K562 (cell line): ENCODE measurements at regions not wholly inside any gene's neighbourhood (a gene's known extent, or its start where the extent isn't known, plus 50 kb on each side); places are given as distances from the start of the nearest gene placed in this dataset.

Experiments
- CTCF ChIP-seq, 3 experiments: IDR thresholded peaks in 2 of 3; conservative IDR thresholded peaks in 1 of 3; 2 replicates each; pipeline ENCODE4 v1.5.1; 2011 to 2012; ENCODE audit warnings: low read length in 3 of 3, mild to moderate bottlenecking in 3 of 3, control low read depth in 2 of 3, improper control_type of control experiment in 1 of 3, inconsistent platforms in 1 of 3, low read depth in 1 of 3, mixed read lengths in 1 of 3, moderate library complexity in 1 of 3; ENCODE audit not compliant: insufficient read depth in 2 of 3
- EP400 ChIP-seq: fragments of 450-650 bp; IDR thresholded peaks from 2 replicates; pipeline ENCODE4 v1.6.1; 2017; ENCODE audit warnings: antibody characterized with exemption, mild to moderate bottlenecking, moderate library complexity
- GATAD2A ChIP-seq: fragments of 450-650 bp; IDR thresholded peaks from 2 replicates; pipeline ENCODE4 v1.6.1; 2017
- KDM1A ChIP-seq, 2 experiments: fragments of 450-650 bp; IDR thresholded peaks; 2 replicates each; pipeline ENCODE4 v1.6.1; 2016; ENCODE audit warnings: mild to moderate bottlenecking in 2 of 2
- NFYB ChIP-seq: IDR thresholded peaks from 2 replicates; pipeline ENCODE4 v1.6.1; 2011; ENCODE audit warnings: mild to moderate bottlenecking, moderate library complexity; ENCODE audit not compliant: insufficient read length; ENCODE audit errors: extremely low read depth
- POLR2A ChIP-seq: fragments of 450-650 bp; conservative IDR thresholded peaks from 2 replicates; pipeline ENCODE4 v1.6.1; 2016
- POLR2AphosphoS5 ChIP-seq: IDR thresholded peaks from 2 replicates; pipeline ENCODE4 v1.6.1; 2011; ENCODE audit warnings: mild to moderate bottlenecking, low read depth, low read length, moderate library complexity; ENCODE audit not compliant: control insufficient read depth, insufficient read depth
- SREBF2 ChIP-seq: sonication (generic); formaldehyde crosslinking; IDR thresholded peaks from 2 replicates; pipeline ENCODE4 v1.4.0; 2020; ENCODE audit warnings: mild to moderate bottlenecking, missing genetic modification reagents
- TEAD4 ChIP-seq, 2 experiments: sonication (generic) in 1 of 2; formaldehyde crosslinking in 1 of 2; IDR thresholded peaks; 2 replicates each; pipeline versions ENCODE4 v1.6.1 to v1.8.0; 2012 to 2022; ENCODE audit warnings: borderline replicate concordance in 1 of 2, inconsistent platforms in 1 of 2, low read length in 1 of 2, mild to moderate bottlenecking in 1 of 2, missing genetic modification reagents in 1 of 2
- TFAM ChIP-seq: fragments of 250-450 bp; sonication (Bioruptor Pico); conservative IDR thresholded peaks from 2 replicates; pipeline ENCODE4 v1.5.0; 2021; ENCODE audit warnings: mild to moderate bottlenecking, moderate library complexity
- ZNF696 ChIP-seq: fragments of 250-450 bp; sonication (Bioruptor Pico); conservative IDR thresholded peaks from 2 replicates; pipeline ENCODE4 v1.4.0; 2020; ENCODE audit warnings: mild to moderate bottlenecking, moderate library complexity

- no peak for TF ChIP-seq ZNF696 (CRISPR knock-in tag)
- TF ChIP-seq POLR2AphosphoS5: no peak
- TF ChIP-seq POLR2A: no peak
- TF ChIP-seq SREBF2 (CRISPR knock-in tag): no peak
- TF ChIP-seq KDM1A (IDR thresholded peaks at IDR 0.05): no peak
- TF ChIP-seq GATAD2A: no peak
- no peak for TF ChIP-seq EP400
- no peak for TF ChIP-seq TEAD4 (IDR thresholded peaks at IDR 0.05; ENCODE audit: low read length)
- TF ChIP-seq TEAD4 (CRISPR knock-in tag; IDR thresholded peaks at IDR 0.05; ENCODE audit: borderline replicate concordance): no peak
- no peak for TF ChIP-seq NFYB
- no peak for TF ChIP-seq CTCF (IDR thresholded peaks at IDR 0.05 in 2 of 3, conservative IDR thresholded peaks at IDR 0.05 in 1 of 3; ENCODE audit: insufficient read depth in 2 of 3, low read depth in 1 of 3, low read length in 3 of 3)
- no peak for TF ChIP-seq TFAM
Measured at GRCh38 chr3:43177085-43177484, 71.2 kb upstream of the POMGNT2 start.
